ENCODE measurements at regions not wholly inside any gene's neighbourhood (a gene's known extent, or its start where the extent isn't known, plus 50 kb on each side); places are given as distances from the start of the nearest gene placed in this dataset.
A peak's percentile ranks its signal among the peaks of the same experiment; 100 is the strongest.

DNA sequence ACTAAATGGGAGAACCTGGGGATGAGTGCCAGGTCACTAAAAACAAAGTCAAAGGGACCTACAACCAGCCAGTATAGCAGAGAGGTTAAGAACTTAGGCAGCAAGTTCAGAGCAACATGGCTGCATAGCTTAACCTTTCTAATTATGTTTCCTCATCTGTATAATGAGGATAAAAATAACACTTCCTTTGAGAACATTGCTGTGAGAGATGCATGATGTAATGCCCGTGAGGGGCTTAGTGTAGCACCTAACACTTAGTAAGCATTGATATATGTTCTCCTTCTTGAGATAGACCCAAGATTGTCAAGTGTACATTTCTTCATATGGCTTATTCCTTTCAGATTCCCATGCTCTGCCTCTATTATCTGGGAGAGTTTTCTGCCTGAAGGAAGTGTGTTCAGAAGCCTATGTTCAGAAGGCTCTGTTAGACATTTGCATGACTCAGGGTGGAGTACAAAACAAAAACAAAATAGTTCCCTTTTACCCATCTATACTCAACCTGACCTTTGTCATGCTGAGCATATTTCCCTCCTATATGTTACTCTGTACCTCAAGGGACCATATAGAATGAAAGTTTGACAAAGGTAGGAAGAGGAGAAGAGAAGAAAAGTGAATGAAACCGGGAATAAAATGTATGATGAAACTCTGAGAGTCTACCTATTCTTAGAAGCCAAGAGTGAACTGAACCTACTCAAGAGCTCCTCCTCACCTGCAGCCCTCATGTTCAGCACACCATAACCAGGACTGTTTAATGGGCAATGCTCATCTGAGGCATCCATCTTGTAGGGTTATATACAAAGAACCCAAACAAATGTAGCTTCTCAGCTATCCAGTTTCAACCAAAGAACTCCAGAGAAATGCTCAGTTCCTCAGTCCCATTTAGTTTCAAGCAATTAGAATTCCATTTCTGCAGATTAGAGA lies 70.7 kb upstream of the KCNMB2 start:
- no peak for DNase-seq
- Histone ChIP-seq H3K9me3 (no peaks in the 10 kb centered on the region), H3K36me3 (no peaks in the 10 kb centered on the region), H3K27ac (no peak overlapping the region), H3K4me1 (no peaks in the 10 kb centered on the region), H3K4me3 (no peak overlapping the region), H3K27me3 (no peaks in the 10 kb centered on the region)
- 32 to 66% methylated on average over 2 of the region's 2 CpGs for WGBS, 2 donors
- FAIRE-seq, result no peak
- TF ChIP-seq, protein P1, sequence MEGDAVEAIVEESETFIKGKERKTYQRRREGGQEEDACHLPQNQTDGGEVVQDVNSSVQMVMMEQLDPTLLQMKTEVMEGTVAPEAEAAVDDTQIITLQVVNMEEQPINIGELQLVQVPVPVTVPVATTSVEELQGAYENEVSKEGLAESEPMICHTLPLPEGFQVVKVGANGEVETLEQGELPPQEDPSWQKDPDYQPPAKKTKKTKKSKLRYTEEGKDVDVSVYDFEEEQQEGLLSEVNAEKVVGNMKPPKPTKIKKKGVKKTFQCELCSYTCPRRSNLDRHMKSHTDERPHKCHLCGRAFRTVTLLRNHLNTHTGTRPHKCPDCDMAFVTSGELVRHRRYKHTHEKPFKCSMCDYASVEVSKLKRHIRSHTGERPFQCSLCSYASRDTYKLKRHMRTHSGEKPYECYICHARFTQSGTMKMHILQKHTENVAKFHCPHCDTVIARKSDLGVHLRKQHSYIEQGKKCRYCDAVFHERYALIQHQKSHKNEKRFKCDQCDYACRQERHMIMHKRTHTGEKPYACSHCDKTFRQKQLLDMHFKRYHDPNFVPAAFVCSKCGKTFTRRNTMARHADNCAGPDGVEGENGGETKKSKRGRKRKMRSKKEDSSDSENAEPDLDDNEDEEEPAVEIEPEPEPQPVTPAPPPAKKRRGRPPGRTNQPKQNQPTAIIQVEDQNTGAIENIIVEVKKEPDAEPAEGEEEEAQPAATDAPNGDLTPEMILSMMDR (IDR thresholded peaks at IDR 0.05), result no peak
- no peak for ATAC-seq
- intact Hi-C loops (cut with DNase I), result no loop called here

DNA sequence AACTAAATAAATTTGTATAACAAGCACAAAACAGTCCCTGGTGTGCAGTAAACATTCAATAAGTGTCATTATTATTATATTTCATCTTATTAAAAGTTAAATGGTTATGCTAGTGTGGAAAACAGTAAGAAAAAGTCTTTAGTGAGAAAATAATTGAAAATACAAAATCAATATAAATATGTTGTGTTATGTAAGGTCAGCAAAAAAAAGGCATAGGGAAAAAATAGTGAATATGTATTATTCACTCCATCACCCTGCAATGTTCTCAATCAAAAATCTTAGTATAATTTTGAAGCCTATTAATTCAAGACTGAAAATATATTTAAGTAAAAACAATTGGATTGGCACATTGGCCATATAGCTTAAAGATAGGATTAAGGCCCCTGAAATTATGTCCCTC lies 63.3 kb upstream of the KCNMB2 start:
- no peaks in the 10 kb centered on the region for H3K9me3 ChIP-seq
- H3K27ac ChIP-seq, result no peak overlapping the region
- no peaks in the 10 kb centered on the region for H3K36me3 ChIP-seq
- TF ChIP-seq, protein P1 (IDR thresholded peaks at IDR 0.05), result no peak
- DNase-seq (no peak), FAIRE-seq (no peak), ATAC-seq (no peak)
- H3K4me1 ChIP-seq, result peaks cover 0 to 8% (median 7%) of the 10 kb centered on the region in 3 donors
- intact Hi-C loops (cut with DNase I), result no loop called here
- no peak overlapping the region for H3K4me3 ChIP-seq
- H3K27me3 ChIP-seq, result no peaks in the 10 kb centered on the region

- no peak for FAIRE-seq
- no peak for DNase-seq
These were observed 61.7 kb upstream of the KCNMB2 start for GRCh38 chr3:178474526-178474925.

GRCh38 chr3:178475062-178475461 lies 61.2 kb upstream of the KCNMB2 start:
- H3K27me3 ChIP-seq, result no peaks in the 10 kb centered on the region
- FAIRE-seq, result no peak
- intact Hi-C loops (cut with DNase I), result no loop called here
- peak; percentile 91 to 98 (median 95) for ATAC-seq
- 44 to 50% methylated on average over 3 of the region's 3 CpGs for WGBS, 2 donors
- peak in 5 of 6 donors; percentile 44 to 64 (median 50) for DNase-seq
- H3K4me1 ChIP-seq, result peaks cover 0 to 8% (median 7%) of the 10 kb centered on the region in 3 donors
- H3K9me3 ChIP-seq, result no peaks in the 10 kb centered on the region
- no peak overlapping the region for H3K4me3 ChIP-seq
- H3K36me3 ChIP-seq, result no peaks in the 10 kb centered on the region
- no peak overlapping the region for H3K27ac ChIP-seq
- TF ChIP-seq, protein P1 (IDR thresholded peaks at IDR 0.05), result peak in 1 of 4 donors; percentile 8

More at GRCh38 chr3:178474526-178474925, 61.7 kb upstream of the KCNMB2 start:
- Histone ChIP-seq H3K27me3 (no peaks in the 10 kb centered on the region), H3K4me3 (no peak overlapping the region), H3K4me1 (peaks cover 0 to 8% (median 7%) of the 10 kb centered on the region in 3 donors), H3K27ac (no peak overlapping the region), H3K36me3 (no peaks in the 10 kb centered on the region), H3K9me3 (no peaks in the 10 kb centered on the region)
- 20 to 26% methylated on average over 4 of the region's 4 CpGs for WGBS, 2 donors
- TF ChIP-seq, protein P1 (IDR thresholded peaks at IDR 0.05), result no peak
- peak in 3 of 4 donors; percentile 23 to 44 (median 30) for ATAC-seq
- intact Hi-C loops (cut with DNase I), result no loop called here

GRCh38 chr3:178476886-178477285 lies 59.4 kb upstream of the KCNMB2 start:
- Histone ChIP-seq H3K4me1 (peaks cover 0 to 8% (median 7%) of the 10 kb centered on the region in 3 donors), H3K27ac (no peak overlapping the region), H3K4me3 (no peak overlapping the region), H3K9me3 (no peaks in the 10 kb centered on the region), H3K36me3 (no peaks in the 10 kb centered on the region), H3K27me3 (no peaks in the 10 kb centered on the region)
- FAIRE-seq (no peak), DNase-seq (no peak), ATAC-seq (no peak)
- intact Hi-C loops (cut with DNase I), result no loop called here
- 93 to 95% methylated on average over 2 of the region's 2 CpGs for WGBS, 2 donors
- TF ChIP-seq, protein P1 (IDR thresholded peaks at IDR 0.05), result no peak

Measured in pancreas (tissue), 10 donors.